Activated CD4-positive, alpha-beta T cell treated with anti-CD3 and anti-CD28 coated beads, Interleukin-2, Interleukin-4, amounts not matched to agents 100 ng/mL and 50 ng/mL, durations not matched to agents 16 hours and 8 hours (primary cell): ENCODE measurements at regions not wholly inside any gene's neighbourhood (a gene's known extent, or its start where the extent isn't known, plus 50 kb on each side); places are given as distances from the start of the nearest gene placed in this dataset.
A peak's percentile ranks its signal among the peaks of the same experiment; 100 is the strongest.
"Not testable (repeated sequence)": the region's sequence is repeated elsewhere in the genome, so short reads cannot be mapped to it uniquely, and the experiment has no call there.

Source experiments
- DNase-seq: peaks from one replicate; pipeline ENCODE4 v3.0.0-alpha.2; 2020; ENCODE audit warnings: low spot score

GRCh38 chr6:25124216-25124715 lies 154.9 kb upstream of the CARMIL1 start:
- no peak for DNase-seq

- no peak for DNase-seq
Measured at GRCh38 chr6:25125736-25126135, 153.4 kb upstream of the CARMIL1 start.

- no peak for DNase-seq
Measured at GRCh38 chr6:25127076-25127837, 151.9 kb upstream of the CARMIL1 start.

GRCh38 chr6:25130518-25130917 lies 148.7 kb upstream of the CARMIL1 start:
- no peak for DNase-seq

- DNase-seq, result no peak
Measured at GRCh38 chr6:25132934-25133333, 146.2 kb upstream of the CARMIL1 start.

GRCh38 chr6:25133568-25133967 lies 145.6 kb upstream of the CARMIL1 start:
- no peak for DNase-seq

GRCh38 chr6:25136854-25137253 lies 142.3 kb upstream of the CARMIL1 start:
- DNase-seq, result peak; percentile 60

GRCh38 chr6:25137480-25137879 lies 141.7 kb upstream of the CARMIL1 start:
- DNase-seq, result peak; percentile 56

- no peak for DNase-seq
Measured at GRCh38 chr6:25137916-25138232, 141.3 kb upstream of the CARMIL1 start.

GRCh38 chr6:25138233-25138933 lies 140.8 kb upstream of the CARMIL1 start:
- peak; percentile 94 for DNase-seq

- peak; percentile 24 for DNase-seq
Measured at GRCh38 chr6:25138934-25139415, 140.2 kb upstream of the CARMIL1 start.

- not testable (repeated sequence) for DNase-seq
Measured at GRCh38 chr6:25139608-25140007, 139.6 kb upstream of the CARMIL1 start.

GRCh38 chr6:25142506-25142905 lies 136.7 kb upstream of the CARMIL1 start:
- no peak for DNase-seq

GRCh38 chr6:25144919-25145318 lies 134.3 kb upstream of the CARMIL1 start:
- no peak for DNase-seq

GRCh38 chr6:25147223-25147622 lies 132.0 kb upstream of the CARMIL1 start:
- no peak for DNase-seq

GRCh38 chr6:25150031-25150430 lies 129.1 kb upstream of the CARMIL1 start:
- DNase-seq, result no peak

GRCh38 chr6:25150863-25151262 lies 128.3 kb upstream of the CARMIL1 start:
- no peak for DNase-seq

GRCh38 chr6:25153079-25153478 lies 126.1 kb upstream of the CARMIL1 start:
- no peak for DNase-seq

GRCh38 chr6:25154034-25154596 lies 125.1 kb upstream of the CARMIL1 start:
- no peak for DNase-seq

- no peak for DNase-seq
Measured at GRCh38 chr6:25155211-25155610, 124.0 kb upstream of the CARMIL1 start.

GRCh38 chr6:25156123-25156522 lies 123.1 kb upstream of the CARMIL1 start:
- DNase-seq, result no peak

GRCh38 chr6:25157183-25157582 lies 122.0 kb upstream of the CARMIL1 start:
- DNase-seq, result no peak

- DNase-seq, result no peak
Measured at GRCh38 chr6:25157842-25158241, 121.3 kb upstream of the CARMIL1 start.
